CD4-positive, alpha-beta T cell treated with Interleukin-12 subunit alpha and Interleukin-12 subunit beta, for 1 hour (primary cell): ENCODE measurements at regions not wholly inside any gene's neighbourhood (a gene's known extent, or its start where the extent isn't known, plus 50 kb on each side); places are given as distances from the start of the nearest gene placed in this dataset.
"Not testable (repeated sequence)": the region's sequence is repeated elsewhere in the genome, so short reads cannot be mapped to it uniquely, and the experiment has no call there.

Experiments
- DNase-seq: peaks from one replicate; pipeline ENCODE4 v3.0.0-alpha.2; 2020

- DNase-seq: no peak
These were observed 80.6 kb upstream of the SALL1 start for GRCh38 chr16:51231702-51232101.

GRCh38 chr16:51230035-51230434, 79.0 kb upstream of the SALL1 start:
- not testable (repeated sequence) for DNase-seq

- no peak for DNase-seq
These were observed 77.1 kb upstream of the SALL1 start for GRCh38 chr16:51228097-51228659.

GRCh38 chr16:51225878-51226277, 74.8 kb upstream of the SALL1 start:
- DNase-seq: no peak

DNA sequence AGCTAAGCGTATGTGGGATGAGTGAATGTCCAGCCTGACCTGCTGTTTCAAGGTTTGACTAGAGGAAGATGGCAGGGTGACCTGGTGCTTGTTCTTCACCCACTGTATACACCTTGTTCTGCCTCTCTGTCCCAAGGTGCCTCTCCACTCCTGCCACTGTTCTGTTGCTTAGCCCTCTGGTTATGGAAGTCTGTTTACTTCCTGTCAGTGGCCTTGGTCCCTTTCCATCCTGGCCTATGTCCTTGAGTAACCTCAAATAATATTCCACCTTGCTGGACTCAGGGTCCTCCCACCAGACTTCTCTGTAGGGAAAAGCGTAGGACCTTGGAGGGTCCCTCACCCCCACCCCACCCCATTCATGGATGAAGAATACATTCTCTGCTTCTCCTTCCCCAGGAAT, 73.2 kb upstream of the SALL1 start:
- no peak for DNase-seq

DNA sequence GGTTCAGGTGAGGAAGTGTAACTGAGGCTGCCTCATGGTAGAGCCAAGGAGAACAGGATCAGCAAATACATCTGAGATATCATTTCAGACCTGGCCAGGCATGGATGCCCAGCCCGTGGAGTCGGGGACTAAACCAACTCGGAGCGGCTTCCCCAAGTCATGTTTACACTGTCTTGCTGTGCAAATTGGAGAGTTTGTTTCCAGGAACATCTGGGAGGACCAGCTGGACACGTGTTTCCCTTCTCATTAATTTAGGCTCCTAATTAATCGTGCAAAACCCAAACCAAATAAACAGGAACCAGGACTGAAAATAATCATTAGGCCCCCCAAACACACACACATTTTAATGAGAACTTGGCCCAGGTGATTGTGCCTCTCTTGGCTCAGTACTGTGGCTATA, 70.9 kb upstream of the SALL1 start:
- DNase-seq: no peak

DNA sequence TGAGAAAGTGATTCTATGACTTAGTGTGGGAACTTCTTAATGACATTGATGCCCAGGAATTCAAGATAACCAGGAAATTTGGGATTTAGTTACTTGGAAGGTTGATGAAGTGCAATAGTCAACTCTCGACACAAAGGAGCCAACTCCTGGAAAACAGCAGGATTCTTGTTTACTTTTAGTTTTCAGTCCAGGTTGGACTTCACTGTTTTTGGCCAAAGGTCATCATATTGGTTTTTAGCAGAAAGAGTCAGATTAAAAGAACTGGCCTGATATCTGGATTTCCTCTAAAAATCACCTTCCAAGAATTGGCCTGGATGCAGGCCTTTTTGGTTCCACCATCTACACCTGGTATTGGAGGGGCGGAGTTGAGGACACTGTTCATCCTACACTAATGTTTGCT, 60.1 kb upstream of the SALL1 start:
- DNase-seq: no peak

GRCh38 chr16:51210087-51210486, 59.0 kb upstream of the SALL1 start:
- DNase-seq: no peak

DNA sequence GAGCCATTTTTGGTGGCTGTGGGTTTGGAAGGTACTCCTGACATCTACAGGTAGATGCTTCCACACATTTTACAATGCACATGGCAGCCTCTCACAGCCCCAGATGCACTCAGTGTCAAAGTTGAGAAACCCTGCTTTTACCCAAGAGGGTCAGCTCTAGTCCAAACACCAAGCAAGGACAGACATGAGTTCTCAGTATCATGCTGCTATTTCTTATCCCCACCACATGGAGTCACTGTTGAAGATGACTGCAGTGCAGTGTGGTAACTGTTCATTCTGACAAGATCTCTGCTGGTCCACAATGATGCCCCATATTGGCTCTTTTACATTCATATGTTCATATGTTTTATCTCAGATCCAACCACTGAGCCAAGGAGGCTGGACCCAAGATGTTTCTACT, 50.5 kb upstream of the SALL1 start:
- DNase-seq: no peak
